ENCODE measurements at regions not wholly inside any gene's neighbourhood (a gene's known extent, or its start where the extent isn't known, plus 50 kb on each side); places are given as distances from the start of the nearest gene placed in this dataset.
"Not testable (repeated sequence)": the region's sequence is repeated elsewhere in the genome, so short reads cannot be mapped to it uniquely, and the experiment has no call there.

- DNase-seq (ENCODE audit: low read depth in 3 of 3, low spot score in 2 of 3) = no peak
These were observed 119.3 kb downstream of the ZNF330 start for GRCh38 chr4:141339966-141340365.

- no peak for DNase-seq (ENCODE audit: low read depth in 3 of 3, low spot score in 2 of 3)
These were observed 119.8 kb downstream of the ZNF330 start for GRCh38 chr4:141340458-141340857.

GRCh38 chr4:141346144-141346543 lies 125.4 kb downstream of the ZNF330 start:
- peak in 1 of 3 donors; percentile 40 for DNase-seq (ENCODE audit: low read depth in 3 of 3, low spot score in 2 of 3)

- DNase-seq (ENCODE audit: low read depth in 3 of 3, low spot score in 2 of 3) = no peak
These were observed 127.0 kb downstream of the ZNF330 start for GRCh38 chr4:141347684-141348083.

GRCh38 chr4:141348125-141348524 lies 127.4 kb downstream of the ZNF330 start:
- no peak for DNase-seq (ENCODE audit: low read depth in 3 of 3, low spot score in 2 of 3)

GRCh38 chr4:141348573-141348972 lies 127.9 kb downstream of the ZNF330 start:
- DNase-seq (ENCODE audit: low read depth in 3 of 3, low spot score in 2 of 3) = no peak

GRCh38 chr4:141349236-141349635 lies 128.5 kb downstream of the ZNF330 start:
- no peak for DNase-seq (ENCODE audit: low read depth in 3 of 3, low spot score in 2 of 3)

GRCh38 chr4:141350122-141350905 lies 129.6 kb downstream of the ZNF330 start:
- DNase-seq (ENCODE audit: low read depth in 3 of 3, low spot score in 2 of 3) = no peak

- DNase-seq (ENCODE audit: low read depth in 3 of 3, low spot score in 2 of 3) = no peak
These were observed 131.6 kb downstream of the ZNF330 start for GRCh38 chr4:141352331-141352730.

- no peak for DNase-seq (ENCODE audit: low read depth in 3 of 3, low spot score in 2 of 3)
These were observed 132.3 kb downstream of the ZNF330 start for GRCh38 chr4:141352909-141353525.

- DNase-seq (ENCODE audit: low read depth in 3 of 3, low spot score in 2 of 3) = no peak
These were observed 135.7 kb downstream of the ZNF330 start for GRCh38 chr4:141356321-141356962.

- DNase-seq (ENCODE audit: low read depth in 3 of 3, low spot score in 2 of 3) = no peak
These were observed 136.3 kb downstream of the ZNF330 start for GRCh38 chr4:141356963-141357335.

- not testable (repeated sequence) for DNase-seq (ENCODE audit: low read depth in 3 of 3, low spot score in 2 of 3)
These were observed 147.5 kb downstream of the ZNF330 start for GRCh38 chr4:141368241-141368640.

GRCh38 chr4:141371206-141371605 lies 150.5 kb downstream of the ZNF330 start:
- no peak for DNase-seq (ENCODE audit: low read depth in 3 of 3, low spot score in 2 of 3)

GRCh38 chr4:141375855-141376254 lies 155.2 kb downstream of the ZNF330 start:
- no peak for DNase-seq (ENCODE audit: low read depth in 3 of 3, low spot score in 2 of 3)

- no peak for DNase-seq (ENCODE audit: low read depth in 3 of 3, low spot score in 2 of 3)
These were observed 156.1 kb downstream of the ZNF330 start for GRCh38 chr4:141376769-141377168.

GRCh38 chr4:141387299-141387698 lies 166.6 kb downstream of the ZNF330 start:
- no peak for DNase-seq (ENCODE audit: low read depth in 3 of 3, low spot score in 2 of 3)

- no peak for DNase-seq (ENCODE audit: low read depth in 3 of 3, low spot score in 2 of 3)
These were observed 167.8 kb downstream of the ZNF330 start for GRCh38 chr4:141388481-141388880.

GRCh38 chr4:141389649-141390048 lies 169.0 kb downstream of the ZNF330 start:
- no peak for DNase-seq (ENCODE audit: low read depth in 3 of 3, low spot score in 2 of 3)

- DNase-seq (ENCODE audit: low read depth in 3 of 3, low spot score in 2 of 3) = no peak
These were observed 169.9 kb downstream of the ZNF330 start for GRCh38 chr4:141390571-141390970.

- no peak for DNase-seq (ENCODE audit: low read depth in 3 of 3, low spot score in 2 of 3)
These were observed 170.6 kb downstream of the ZNF330 start for GRCh38 chr4:141391293-141391692.

GRCh38 chr4:141391771-141392170 lies 171.1 kb downstream of the ZNF330 start:
- DNase-seq (ENCODE audit: low read depth in 3 of 3, low spot score in 2 of 3) = no peak

Measured in right renal cortex interstitium (tissue), 3 donors.